ENCODE measurements at regions not wholly inside any gene's neighbourhood (a gene's known extent, or its start where the extent isn't known, plus 50 kb on each side); places are given as distances from the start of the nearest gene placed in this dataset.
"Not testable (repeated sequence)": the region's sequence is repeated elsewhere in the genome, so short reads cannot be mapped to it uniquely, and the experiment has no call there.

DNA sequence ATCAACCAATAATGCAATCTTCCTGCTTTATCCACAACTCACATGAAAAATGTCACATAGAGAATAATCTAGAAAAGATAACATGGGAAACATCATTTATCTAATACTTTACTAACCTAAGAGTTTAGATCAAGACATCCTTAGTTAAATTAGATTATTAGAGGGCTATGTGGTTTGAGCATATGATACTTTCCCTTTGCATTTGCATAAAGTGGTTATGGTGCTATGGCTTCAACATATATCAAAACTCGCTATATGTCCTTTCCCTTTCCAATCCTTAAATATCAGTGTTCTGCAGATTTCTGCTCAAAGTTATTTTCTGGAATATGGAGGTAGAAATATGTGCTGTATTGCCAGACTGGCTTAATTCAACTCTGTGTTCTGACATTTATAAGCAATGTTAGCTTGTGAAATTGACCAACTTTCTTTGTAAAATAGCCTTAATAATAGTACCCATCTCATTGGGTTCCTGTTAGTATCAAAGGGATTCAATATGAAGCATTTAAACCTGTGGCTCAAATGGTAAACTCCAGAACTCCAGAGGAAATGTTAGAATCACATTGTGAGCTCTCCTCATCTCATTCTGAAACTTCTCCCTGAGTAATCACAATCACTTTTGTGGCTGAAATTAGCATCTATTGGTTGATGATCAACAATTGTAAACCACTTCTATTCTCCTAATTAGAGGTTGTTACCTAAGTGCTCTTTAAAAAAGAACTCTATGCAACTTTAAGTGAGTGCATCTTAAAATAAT, 1089.9 kb upstream of the SLC39A10 start:
- no peak for ATAC-seq
- H3K4me3 Mint-ChIP-seq, result no peak overlapping the region
- DNase-seq (ENCODE audit: low spot score in 2 of 2), result no peak
- no peaks in the 10 kb centered on the region for H3K4me1 Mint-ChIP-seq
- H3K9me3 Mint-ChIP-seq, result peaks cover 4% of the 10 kb centered on the region
- no peak overlapping the region for H3K27ac Mint-ChIP-seq
- H3K36me3 Mint-ChIP-seq, result no peaks in the 10 kb centered on the region

DNA sequence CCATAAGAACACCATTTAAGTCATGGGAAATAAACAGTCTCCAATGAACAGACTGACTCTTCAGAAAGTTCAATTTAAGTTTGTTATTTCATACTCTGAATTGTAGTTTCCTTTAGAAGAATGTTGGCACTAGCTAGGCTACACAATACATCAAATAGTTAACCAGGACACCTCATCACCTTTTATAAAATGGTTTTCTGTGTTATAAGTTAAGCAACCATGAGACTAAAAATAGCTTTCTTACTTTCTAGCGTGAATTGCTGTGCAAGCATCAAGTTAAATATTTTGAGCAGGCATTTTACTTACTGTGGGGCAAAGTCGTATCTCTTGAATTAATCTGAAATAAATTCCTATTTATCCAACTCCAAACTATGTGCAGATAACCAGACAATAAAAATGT, 1092.6 kb upstream of the SLC39A10 start:
- Mint-ChIP-seq H3K9me3 (peaks cover 2% of the 10 kb centered on the region), H3K4me3 (no peak overlapping the region), H3K27ac (no peak overlapping the region), H3K36me3 (no peaks in the 10 kb centered on the region), H3K4me1 (no peaks in the 10 kb centered on the region)
- ATAC-seq (no peak), DNase-seq (ENCODE audit: low spot score in 2 of 2) (no peak)

DNA sequence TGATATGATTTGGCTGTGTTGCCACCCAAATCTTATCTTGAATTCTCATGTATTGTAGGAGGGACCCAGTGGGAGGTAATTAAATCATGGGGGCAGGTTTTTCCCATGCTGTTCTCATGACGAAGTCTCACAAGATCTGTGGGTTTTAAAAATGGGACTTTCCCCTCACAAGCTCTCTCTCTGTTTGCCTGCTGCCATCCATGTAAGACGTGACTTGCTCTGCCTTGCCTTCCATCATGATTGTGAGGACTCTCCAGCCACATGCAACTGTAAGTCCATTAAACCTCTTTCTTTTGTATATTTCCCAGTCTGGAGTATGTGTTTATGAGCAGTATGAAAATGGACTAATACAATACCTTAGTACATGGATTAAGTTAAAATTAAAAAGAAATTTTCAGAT, 1094.7 kb upstream of the SLC39A10 start:
- H3K4me1 Mint-ChIP-seq, result no peaks in the 10 kb centered on the region
- H3K36me3 Mint-ChIP-seq, result no peaks in the 10 kb centered on the region
- no peak overlapping the region for H3K4me3 Mint-ChIP-seq
- peaks cover 2% of the 10 kb centered on the region for H3K9me3 Mint-ChIP-seq
- no peak overlapping the region for H3K27ac Mint-ChIP-seq
- DNase-seq (ENCODE audit: low spot score in 2 of 2) (no peak), ATAC-seq (no peak)

DNA sequence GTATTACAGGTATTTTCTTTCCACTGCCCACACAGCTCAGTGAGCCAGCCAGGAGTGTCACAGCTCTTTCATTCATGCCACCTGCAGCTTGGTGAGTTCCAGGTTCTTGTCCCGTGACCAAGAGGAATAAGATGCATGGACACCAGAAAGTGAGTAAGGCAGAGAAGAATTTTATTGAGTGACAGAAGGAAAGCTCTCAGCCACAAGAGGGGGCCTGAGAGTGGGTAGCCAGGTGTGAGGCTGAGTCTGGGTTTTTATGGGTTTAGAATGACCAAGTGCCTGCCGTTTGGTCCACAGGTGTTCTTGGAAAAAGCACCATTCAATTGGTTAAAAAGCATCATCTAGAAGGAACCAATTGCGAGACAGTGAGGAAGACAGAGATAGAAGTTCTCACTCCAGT, 1097.1 kb upstream of the SLC39A10 start:
- ATAC-seq, result peak; percentile 26
- Mint-ChIP-seq H3K4me1 (no peaks in the 10 kb centered on the region), H3K36me3 (no peaks in the 10 kb centered on the region), H3K9me3 (peaks cover 2% of the 10 kb centered on the region), H3K27ac (no peak overlapping the region), H3K4me3 (no peak overlapping the region)
- no peak for DNase-seq (ENCODE audit: low spot score in 2 of 2)

DNA sequence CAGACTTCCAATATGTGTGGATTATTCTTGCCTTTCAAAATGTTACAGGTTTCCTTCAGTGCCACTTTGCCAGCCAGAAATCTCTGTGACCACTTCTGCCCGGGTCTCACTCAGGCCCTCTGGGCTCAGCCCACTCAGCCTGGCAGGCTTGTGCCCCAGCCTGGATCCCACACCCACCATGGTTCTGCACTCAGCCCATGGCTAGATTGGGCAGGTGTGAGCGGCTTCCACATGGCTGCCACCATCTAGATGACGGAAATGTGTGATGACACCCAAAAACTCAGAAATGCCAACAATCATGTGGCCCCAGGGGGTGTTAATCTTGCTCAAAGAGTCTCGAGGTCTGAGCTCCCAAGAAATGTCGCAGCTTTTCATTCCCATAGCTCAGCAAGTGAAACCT, 1097.5 kb upstream of the SLC39A10 start:
- no peak overlapping the region for H3K4me3 Mint-ChIP-seq
- peak; percentile 42 for ATAC-seq

DNA sequence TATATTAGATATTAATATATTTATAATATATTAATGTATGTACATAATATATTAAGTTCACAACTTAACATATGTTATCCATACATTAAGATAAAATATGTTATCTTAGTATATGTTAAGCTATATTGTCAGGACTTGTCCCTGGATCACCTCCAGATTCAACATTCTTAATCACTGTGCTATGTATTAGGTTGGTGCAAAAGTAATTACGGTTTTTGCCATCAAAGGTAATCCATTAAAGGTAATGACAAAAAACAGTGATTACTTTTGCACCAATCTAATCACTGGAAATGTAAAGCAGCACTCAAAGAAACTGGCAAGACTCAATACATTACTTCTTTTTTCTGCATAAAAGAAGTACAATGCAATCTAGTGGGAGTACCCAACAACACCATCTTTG, 1099.0 kb upstream of the SLC39A10 start:
- no peak overlapping the region for H3K27ac Mint-ChIP-seq
- no peaks in the 10 kb centered on the region for H3K36me3 Mint-ChIP-seq
- no peak overlapping the region for H3K4me3 Mint-ChIP-seq
- H3K9me3 Mint-ChIP-seq, result peaks cover 2% of the 10 kb centered on the region
- no peak for DNase-seq (ENCODE audit: low spot score in 2 of 2)
- H3K4me1 Mint-ChIP-seq, result no peaks in the 10 kb centered on the region
- no peak for ATAC-seq

More for the DNA sequence above, 1097.5 kb upstream of the SLC39A10 start:
- no peak for DNase-seq (ENCODE audit: low spot score in 2 of 2)
- H3K27ac Mint-ChIP-seq, result no peak overlapping the region
- no peaks in the 10 kb centered on the region for H3K4me1 Mint-ChIP-seq
- peaks cover 2% of the 10 kb centered on the region for H3K9me3 Mint-ChIP-seq
- H3K36me3 Mint-ChIP-seq, result no peaks in the 10 kb centered on the region

DNA sequence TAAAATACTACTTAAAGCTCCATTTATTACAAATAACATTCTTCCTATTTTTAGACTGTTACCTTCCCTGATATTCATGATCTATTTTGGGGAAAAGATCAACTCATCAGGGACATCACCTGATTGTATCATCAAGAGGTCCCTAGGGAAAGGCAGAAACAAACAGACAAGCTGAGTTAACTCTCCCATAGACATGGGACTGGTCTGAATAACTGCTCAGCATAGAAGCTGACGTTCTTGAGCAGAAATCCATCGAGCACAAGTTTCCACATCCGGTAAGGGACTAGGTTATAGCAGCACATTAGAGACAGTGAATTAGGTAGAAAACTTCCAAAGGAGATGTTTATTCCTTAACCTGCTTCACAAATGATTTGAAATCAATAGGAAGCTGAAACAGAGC, 1100.4 kb upstream of the SLC39A10 start:
- no peak overlapping the region for H3K27ac Mint-ChIP-seq
- DNase-seq (ENCODE audit: low spot score in 2 of 2), result no peak
- no peaks in the 10 kb centered on the region for H3K9me3 Mint-ChIP-seq
- H3K4me1 Mint-ChIP-seq, result no peaks in the 10 kb centered on the region
- no peak overlapping the region for H3K4me3 Mint-ChIP-seq
- H3K36me3 Mint-ChIP-seq, result no peaks in the 10 kb centered on the region
- ATAC-seq, result no peak

DNA sequence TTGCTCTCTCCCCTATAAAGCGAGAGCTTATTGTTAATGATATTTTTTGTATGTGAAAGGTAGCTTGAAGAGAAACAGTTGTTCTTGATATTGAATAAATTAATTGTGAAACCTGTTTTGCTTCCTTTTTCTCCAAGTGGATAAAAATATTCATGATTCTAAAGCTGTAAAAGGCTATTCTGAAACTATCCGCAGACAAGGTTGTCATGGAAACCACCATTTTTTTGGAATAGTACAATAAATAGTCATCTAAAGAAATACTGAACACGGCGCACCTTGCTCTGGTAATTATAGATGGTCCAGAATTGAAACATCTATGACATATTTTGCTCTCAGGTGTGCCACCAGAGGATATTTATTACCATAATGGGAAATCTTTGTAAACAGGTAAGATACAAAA, 1103.0 kb upstream of the SLC39A10 start:
- no peaks in the 10 kb centered on the region for H3K9me3 Mint-ChIP-seq
- H3K4me1 Mint-ChIP-seq, result no peaks in the 10 kb centered on the region
- no peaks in the 10 kb centered on the region for H3K36me3 Mint-ChIP-seq
- no peak overlapping the region for H3K4me3 Mint-ChIP-seq
- no peak for ATAC-seq
- no peak overlapping the region for H3K27ac Mint-ChIP-seq
- no peak for DNase-seq (ENCODE audit: low spot score in 2 of 2)

DNA sequence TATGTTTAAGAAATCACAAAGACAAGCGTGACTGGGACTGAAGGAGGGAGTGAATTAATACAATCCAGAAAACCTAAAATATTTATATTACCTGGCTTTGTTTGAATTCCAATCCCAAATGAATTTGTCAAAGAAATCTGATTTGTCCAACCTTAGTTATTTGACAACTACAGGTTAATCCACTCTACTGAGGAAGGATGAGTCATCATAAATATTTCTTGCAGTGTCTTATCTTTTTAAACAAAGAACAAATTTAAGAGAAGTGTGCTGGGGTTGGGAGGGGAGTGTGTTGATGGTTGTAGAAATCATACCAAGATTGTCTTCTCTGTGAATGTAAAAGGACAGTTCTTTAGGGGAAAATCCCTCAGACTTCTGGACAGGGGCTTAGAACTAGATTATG, 1106.3 kb upstream of the SLC39A10 start:
- Mint-ChIP-seq H3K27ac (no peak overlapping the region), H3K4me1 (no peaks in the 10 kb centered on the region), H3K4me3 (no peak overlapping the region), H3K36me3 (no peaks in the 10 kb centered on the region), H3K9me3 (no peaks in the 10 kb centered on the region)
- ATAC-seq, result no peak
- no peak for DNase-seq (ENCODE audit: low spot score in 2 of 2)

DNA sequence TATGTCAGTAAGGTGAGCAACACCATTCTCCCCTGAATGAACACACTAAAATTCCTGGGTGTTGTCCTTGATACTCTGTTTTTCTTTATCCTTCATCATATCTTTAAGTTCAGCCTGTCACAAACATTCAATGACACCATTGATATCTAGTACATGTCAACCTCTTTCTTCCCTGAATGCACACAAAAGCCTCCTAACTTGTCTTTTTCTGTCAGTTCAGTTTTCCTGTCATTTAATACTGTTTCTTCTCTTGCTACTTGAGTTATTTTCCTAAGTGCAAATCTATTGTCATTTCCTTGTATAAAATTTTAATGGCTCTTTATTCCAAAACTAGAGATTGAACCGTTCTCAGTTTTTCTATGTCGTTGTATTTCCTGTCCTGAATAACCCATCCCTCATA, 1107.6 kb upstream of the SLC39A10 start:
- Mint-ChIP-seq H3K9me3 (no peaks in the 10 kb centered on the region), H3K36me3 (no peaks in the 10 kb centered on the region), H3K4me1 (no peaks in the 10 kb centered on the region), H3K27ac (no peak overlapping the region), H3K4me3 (no peak overlapping the region)
- no peak for ATAC-seq
- no peak for DNase-seq (ENCODE audit: low spot score in 2 of 2)

DNA sequence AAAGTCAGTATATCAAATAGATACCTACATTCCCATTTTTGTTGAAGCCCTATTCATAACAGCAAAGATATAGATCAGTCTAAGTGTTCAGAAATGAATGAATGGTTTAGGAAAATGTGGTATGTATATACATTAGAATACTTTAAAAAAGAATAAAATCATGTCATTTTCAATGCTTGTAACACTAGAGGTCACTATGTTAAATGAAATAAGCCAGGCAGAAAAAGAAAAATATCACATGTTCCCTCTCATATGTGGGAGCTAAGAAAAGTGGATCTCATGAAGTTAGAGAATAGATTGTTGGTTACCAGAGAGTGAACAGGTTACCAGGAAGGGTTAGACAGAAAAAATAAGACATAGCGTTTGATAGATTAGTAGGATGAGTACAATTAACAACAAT, 1111.0 kb upstream of the SLC39A10 start:
- H3K4me3 Mint-ChIP-seq, result no peak overlapping the region
- DNase-seq (ENCODE audit: low spot score in 2 of 2) (no peak), ATAC-seq (no peak)
- no peak overlapping the region for H3K27ac Mint-ChIP-seq
- H3K36me3 Mint-ChIP-seq, result no peaks in the 10 kb centered on the region
- H3K9me3 Mint-ChIP-seq, result peaks cover 3% of the 10 kb centered on the region
- no peaks in the 10 kb centered on the region for H3K4me1 Mint-ChIP-seq

DNA sequence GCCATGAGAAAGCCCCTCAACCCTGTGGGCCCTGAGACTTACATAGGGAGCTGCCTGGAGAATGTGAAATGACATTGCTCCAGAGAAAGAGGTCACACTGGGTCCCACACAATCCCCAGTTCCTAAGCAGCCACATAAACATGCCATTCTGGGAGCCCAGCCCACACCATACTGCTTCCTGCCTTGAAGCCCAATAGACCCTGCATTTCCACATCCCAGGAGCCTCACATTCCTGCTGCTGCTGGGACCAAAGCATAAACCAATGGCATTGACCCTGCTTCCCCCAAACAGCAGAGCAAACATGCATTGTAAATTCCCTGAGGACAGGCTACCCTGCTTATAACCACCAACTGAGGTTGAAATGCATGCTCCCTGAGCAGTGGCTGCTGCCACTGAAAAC, 1117.6 kb upstream of the SLC39A10 start:
- Mint-ChIP-seq H3K4me1 (no peaks in the 10 kb centered on the region), H3K4me3 (no peak overlapping the region), H3K27ac (no peak overlapping the region), H3K9me3 (peaks cover 8% of the 10 kb centered on the region), H3K36me3 (no peaks in the 10 kb centered on the region)
- DNase-seq (ENCODE audit: low spot score in 2 of 2) (no peak), ATAC-seq (no peak)

DNA sequence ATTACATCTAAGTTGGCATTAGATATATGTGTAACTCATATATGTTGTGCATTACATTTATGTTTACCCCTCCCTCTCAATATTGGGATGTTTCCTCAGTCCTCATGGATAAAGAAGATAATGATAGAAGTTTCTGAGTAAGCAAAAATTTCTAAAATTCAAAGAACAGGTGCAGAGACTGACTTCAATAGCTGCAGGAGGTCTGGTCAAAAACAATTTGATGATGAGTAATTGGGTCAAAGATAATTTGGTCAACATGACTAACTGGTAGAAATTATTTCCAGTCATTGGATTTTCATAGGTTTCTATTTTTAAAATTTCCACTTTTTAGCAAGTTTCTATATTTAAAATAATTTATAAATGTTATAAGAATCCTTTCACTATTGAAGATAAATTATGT, 1130.9 kb upstream of the SLC39A10 start:
- Mint-ChIP-seq H3K36me3 (no peaks in the 10 kb centered on the region), H3K4me1 (no peaks in the 10 kb centered on the region), H3K27ac (no peak overlapping the region), H3K4me3 (no peak overlapping the region), H3K9me3 (no peaks in the 10 kb centered on the region)
- DNase-seq (ENCODE audit: low spot score in 2 of 2), result no peak
- ATAC-seq, result no peak

DNA sequence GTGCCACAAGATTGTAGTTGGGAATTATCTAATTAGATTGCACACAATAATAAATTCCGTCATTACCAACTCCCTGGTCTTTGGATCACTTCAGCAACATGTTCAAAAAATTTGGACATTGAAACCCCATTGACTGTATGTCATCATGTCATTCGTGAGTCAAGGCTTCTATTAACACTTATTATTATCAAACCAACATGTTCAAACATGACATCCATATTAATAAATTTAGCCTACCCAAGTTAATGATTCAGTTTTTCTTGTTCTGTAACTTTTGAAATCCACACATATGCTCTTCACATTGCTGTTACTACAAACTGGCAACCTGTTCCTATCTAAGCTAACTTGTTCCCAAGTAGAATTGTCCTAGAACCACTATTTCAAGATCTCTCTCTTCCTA, 1142.7 kb upstream of the SLC39A10 start:
- no peaks in the 10 kb centered on the region for H3K4me1 Mint-ChIP-seq
- H3K36me3 Mint-ChIP-seq, result no peaks in the 10 kb centered on the region
- no peak overlapping the region for H3K27ac Mint-ChIP-seq
- DNase-seq (ENCODE audit: low spot score in 2 of 2), result no peak
- no peaks in the 10 kb centered on the region for H3K9me3 Mint-ChIP-seq
- no peak overlapping the region for H3K4me3 Mint-ChIP-seq
- no peak for ATAC-seq

DNA sequence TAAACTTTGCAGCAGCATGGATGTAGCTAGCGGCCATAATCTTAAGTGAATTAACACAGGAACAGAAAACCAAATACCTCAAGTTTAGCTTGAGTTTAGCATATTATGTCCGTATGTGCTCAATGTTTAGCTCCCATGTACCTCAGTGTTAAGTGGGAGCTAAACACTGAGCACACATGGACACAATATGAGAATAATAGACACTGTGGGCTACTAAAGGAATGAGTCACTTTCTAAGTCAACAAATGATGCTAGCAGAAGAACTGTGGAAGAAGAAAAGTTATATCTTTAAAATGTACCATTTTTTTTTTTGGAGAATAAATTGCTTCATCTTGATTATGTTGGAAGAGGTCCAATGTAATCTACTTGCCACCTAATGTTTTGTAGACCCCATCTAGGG, 1146.0 kb upstream of the SLC39A10 start:
- ATAC-seq; H3K4me1 Mint-ChIP-seq; H3K9me3 Mint-ChIP-seq; H3K4me3 Mint-ChIP-seq; H3K36me3 Mint-ChIP-seq; H3K27ac Mint-ChIP-seq; DNase-seq (ENCODE audit: low spot score in 2 of 2): not testable (repeated sequence)

DNA sequence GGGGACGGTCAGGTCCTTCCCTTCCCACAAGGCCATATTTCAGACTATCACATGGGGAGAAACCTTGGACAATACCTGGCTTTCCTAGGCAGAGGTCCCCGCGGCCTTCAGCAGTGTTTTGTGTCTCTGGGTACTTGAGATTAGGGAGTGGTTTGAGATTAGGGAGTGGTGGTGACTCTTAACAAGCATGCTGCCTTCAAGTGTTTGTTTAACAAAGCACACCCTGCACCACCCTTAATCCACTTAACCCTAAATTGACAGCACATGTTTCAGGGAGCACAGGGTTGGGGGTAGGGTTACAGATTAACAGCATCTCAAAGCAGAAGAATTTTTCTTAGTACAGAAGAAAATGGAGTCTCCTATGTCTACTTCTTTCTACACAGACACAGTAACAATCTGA, 1152.2 kb upstream of the SLC39A10 start:
- H3K4me1 Mint-ChIP-seq; H3K4me3 Mint-ChIP-seq; H3K9me3 Mint-ChIP-seq; H3K27ac Mint-ChIP-seq; H3K36me3 Mint-ChIP-seq; ATAC-seq; DNase-seq (ENCODE audit: low spot score in 2 of 2): not testable (repeated sequence)

DNA sequence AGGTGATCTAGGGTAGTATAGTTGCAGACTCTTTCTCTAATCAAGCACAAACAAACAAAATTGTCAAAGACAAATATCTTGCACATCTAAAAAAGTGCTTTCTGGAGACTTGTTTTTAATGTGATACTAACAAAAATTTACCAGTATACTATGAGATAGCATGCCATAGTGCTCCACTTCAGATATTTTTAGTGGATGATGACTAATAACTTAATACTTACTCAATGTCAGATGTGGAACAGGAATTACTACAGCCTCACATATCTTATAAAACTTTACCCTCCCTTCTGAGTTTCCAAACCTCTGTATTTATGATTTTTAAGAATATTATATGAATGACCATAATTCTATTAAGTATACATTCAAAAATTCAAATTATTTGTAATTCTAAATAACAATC, 1162.0 kb upstream of the SLC39A10 start:
- H3K4me1 Mint-ChIP-seq, result no peaks in the 10 kb centered on the region
- H3K9me3 Mint-ChIP-seq, result no peaks in the 10 kb centered on the region
- DNase-seq (ENCODE audit: low spot score in 2 of 2), result no peak
- H3K4me3 Mint-ChIP-seq, result no peak overlapping the region
- ATAC-seq, result no peak
- no peak overlapping the region for H3K27ac Mint-ChIP-seq
- no peaks in the 10 kb centered on the region for H3K36me3 Mint-ChIP-seq
